Activated CD8-positive, alpha-beta T cell treated with anti-CD3 and anti-CD28 coated beads, Interleukin-2, amount 10 ng/mL, durations not matched to agents 7 days and 5 days (primary cell): ENCODE measurements at regions not wholly inside any gene's neighbourhood (a gene's known extent, or its start where the extent isn't known, plus 50 kb on each side); places are given as distances from the start of the nearest gene placed in this dataset.
"Not testable (repeated sequence)": the region's sequence is repeated elsewhere in the genome, so short reads cannot be mapped to it uniquely, and the experiment has no call there.

ENCODE experiments used
- ATAC-seq: fragments of 150-1000 bp; cut with Tn5 transposase; one replicate; pipeline ENCODE4 v1.10.0; 2021; ENCODE audit warnings: moderate library complexity
- CTCF ChIA-PET: fragments of 350-600 bp; sonication (Branson Sonifier 250); formaldehyde crosslinking; loops from one replicate; lab custom pipeline; 2021; ENCODE audit warnings: antibody characterized with exemption; lab: Charles Lee
- POLR2A ChIA-PET: fragments of 350-600 bp; sonication (Branson Sonifier 250); formaldehyde crosslinking; loops from one replicate; lab custom pipeline; 2021; ENCODE audit warnings: antibody characterized with exemption; lab: Charles Lee
- DNase-seq: peaks from one replicate; pipeline ENCODE4 v3.0.0-alpha.2; 2020
- H3K27ac Mint-ChIP-seq: one replicate; pipeline ENCODE4 v1.8.0; 2021; ENCODE audit warnings: mild to moderate bottlenecking, mixed read lengths
- H3K27me3 Mint-ChIP-seq: one replicate; pipeline ENCODE4 v1.8.0; 2021; ENCODE audit warnings: low read depth, mixed read lengths
- H3K36me3 Mint-ChIP-seq: one replicate; pipeline ENCODE4 v1.8.0; 2021; ENCODE audit warnings: low read depth, mixed read lengths
- H3K4me1 Mint-ChIP-seq: one replicate; pipeline ENCODE4 v1.8.0; 2021; ENCODE audit warnings: low read depth, mixed read lengths
- H3K4me3 Mint-ChIP-seq: one replicate; pipeline ENCODE4 v1.8.0; 2021; ENCODE audit warnings: mild to moderate bottlenecking, mixed read lengths
- H3K9me3 Mint-ChIP-seq: one replicate; pipeline ENCODE4 v1.8.0; 2022; ENCODE audit warnings: mixed read lengths; ENCODE audit not compliant: insufficient read depth

DNA sequence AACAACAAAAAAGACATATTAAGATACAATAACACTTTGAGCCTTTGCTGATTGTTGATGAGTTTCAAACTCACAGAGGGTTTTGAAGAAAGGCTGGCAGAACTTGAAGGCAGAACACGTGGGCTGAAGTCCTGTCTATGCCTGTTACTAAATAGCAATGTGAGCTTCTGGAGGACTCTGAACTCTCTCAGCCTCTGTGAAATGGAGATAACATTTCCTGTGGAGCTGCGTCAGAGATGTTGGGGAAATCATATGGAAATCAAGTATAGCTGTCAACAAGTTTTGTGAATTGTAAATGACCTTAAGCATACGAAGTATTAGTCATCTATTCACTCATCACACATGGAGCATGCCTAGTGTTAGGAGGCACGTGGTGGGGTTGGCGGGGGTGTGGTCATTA is 229.4 kb upstream of the VKORC1L1 start:
- CTCF ChIA-PET, H3K36me3 Mint-ChIP-seq, POLR2A ChIA-PET, H3K4me3 Mint-ChIP-seq, H3K9me3 Mint-ChIP-seq, H3K27me3 Mint-ChIP-seq, H3K4me1 Mint-ChIP-seq, ATAC-seq, H3K27ac Mint-ChIP-seq, DNase-seq: not testable (repeated sequence)

DNA sequence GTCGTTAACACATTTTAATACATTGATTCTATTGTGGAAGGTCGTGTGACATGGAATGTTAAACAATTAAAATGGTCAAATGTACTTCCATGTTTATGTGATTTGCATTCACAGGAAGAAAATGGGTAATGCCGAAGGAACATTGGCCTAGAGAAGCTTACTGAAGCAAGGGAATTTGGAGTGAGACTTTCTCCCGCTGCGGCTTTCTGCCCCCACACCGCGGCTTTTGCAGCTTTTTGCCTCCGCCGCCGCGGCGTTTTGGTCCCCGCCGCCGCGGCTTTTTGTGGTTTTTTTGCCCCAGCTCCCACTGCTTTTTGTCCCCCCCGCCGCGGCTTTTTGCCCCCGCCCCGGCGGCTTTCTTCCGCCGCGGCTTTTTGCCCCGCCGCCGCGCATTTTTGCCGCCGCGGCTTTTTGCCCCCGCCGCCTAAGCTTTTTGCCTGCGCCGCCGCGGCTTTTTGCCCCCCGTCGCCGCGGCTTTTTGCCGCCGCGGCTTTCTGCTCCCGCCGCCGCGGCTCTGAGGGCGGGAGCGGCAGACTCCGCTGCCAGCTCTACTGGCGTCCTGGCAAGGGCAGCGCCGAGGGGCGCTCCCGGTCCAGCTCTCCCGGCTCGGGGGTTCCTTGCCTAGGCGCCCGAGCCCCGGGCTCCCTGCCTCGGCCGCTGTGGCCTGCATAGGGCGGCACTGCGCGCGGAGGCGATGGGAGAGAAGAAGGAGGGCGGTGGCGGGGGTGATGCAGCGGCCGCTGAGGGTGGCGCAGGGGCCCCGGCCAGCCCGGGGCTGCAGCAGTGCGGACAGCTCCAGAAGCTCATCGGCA is 225.5 kb upstream of the VKORC1L1 start:
- POLR2A ChIA-PET, CTCF ChIA-PET, H3K36me3 Mint-ChIP-seq, H3K27me3 Mint-ChIP-seq, ATAC-seq, H3K4me3 Mint-ChIP-seq, H3K27ac Mint-ChIP-seq, H3K9me3 Mint-ChIP-seq, DNase-seq, H3K4me1 Mint-ChIP-seq: not testable (repeated sequence)

DNA sequence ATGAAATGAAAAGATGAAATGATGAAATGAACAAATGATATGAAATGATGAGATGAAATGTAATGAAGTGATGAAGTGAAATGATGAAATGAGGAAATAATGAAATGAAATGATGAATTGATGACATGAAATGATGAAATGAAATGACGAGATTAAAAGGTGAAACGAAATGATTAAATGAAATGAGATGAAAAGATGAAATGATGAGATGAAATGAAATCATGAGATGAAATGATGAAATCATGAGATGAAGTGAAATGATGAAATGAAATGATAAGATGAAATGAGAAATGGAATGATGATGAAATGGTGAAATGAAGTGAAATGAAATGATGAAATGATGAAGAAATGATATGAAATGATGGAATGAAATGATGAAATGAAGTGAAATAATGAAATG is 221.7 kb upstream of the VKORC1L1 start:
- H3K27ac Mint-ChIP-seq, H3K36me3 Mint-ChIP-seq, CTCF ChIA-PET, H3K27me3 Mint-ChIP-seq, H3K4me1 Mint-ChIP-seq, POLR2A ChIA-PET, DNase-seq, H3K9me3 Mint-ChIP-seq, H3K4me3 Mint-ChIP-seq, ATAC-seq: not testable (repeated sequence)

DNA sequence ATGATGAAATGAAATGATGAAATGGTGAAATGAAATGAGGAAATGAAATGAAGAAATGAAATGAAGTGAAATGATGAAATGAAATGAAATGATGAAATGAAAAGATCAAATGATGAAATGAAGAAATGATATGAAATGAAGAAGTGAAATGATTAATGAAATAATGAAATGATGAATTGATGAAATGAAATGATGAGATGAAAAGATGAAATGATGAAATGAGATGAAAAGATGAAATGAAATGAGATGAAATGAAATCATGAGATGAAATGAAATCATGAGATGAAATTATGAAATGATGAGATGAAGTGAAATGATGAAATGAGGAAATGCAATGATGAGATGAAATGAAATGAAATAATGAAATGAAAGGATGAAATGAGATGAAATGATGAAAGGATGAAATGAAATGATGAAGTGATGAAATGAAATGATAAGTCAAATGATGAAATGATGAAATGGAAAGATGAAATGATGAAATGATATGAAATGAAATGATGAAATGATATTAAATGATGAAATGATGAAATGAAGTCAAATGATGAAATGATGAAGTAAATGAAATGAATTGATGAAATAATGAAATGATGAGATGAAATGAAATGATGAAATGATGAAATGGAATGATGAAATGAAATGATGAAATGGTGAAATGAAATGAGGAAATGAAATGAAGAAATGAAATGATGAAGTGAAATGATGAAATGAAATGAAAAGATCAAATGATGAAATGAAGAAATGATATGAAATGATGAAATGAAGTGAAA is 220.9 kb upstream of the VKORC1L1 start:
- POLR2A ChIA-PET: not testable (repeated sequence)
- H3K27ac Mint-ChIP-seq: peak overlapping the region; percentile 15

DNA sequence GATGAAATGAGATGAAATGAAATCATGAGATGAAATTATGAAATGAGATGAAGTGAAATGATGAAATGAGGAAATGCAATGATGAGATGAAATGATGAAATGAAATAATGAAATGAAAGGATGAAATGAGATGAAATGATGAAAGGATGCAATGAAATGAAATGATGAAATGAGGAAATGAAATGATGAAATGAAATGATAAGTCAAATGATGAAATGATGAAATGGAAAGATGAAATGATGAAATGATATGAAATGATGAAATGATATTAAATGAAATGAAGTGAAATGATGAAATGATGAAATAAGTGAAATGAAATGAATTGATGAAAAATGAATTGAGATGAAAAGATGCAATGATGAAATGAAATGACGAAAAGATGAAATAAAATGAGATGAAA is 220.2 kb upstream of the VKORC1L1 start:
- not testable (repeated sequence) for H3K4me1 Mint-ChIP-seq, H3K36me3 Mint-ChIP-seq

More for the DNA sequence above, 220.9 kb upstream of the VKORC1L1 start:
- H3K4me1 Mint-ChIP-seq, DNase-seq, ATAC-seq, H3K9me3 Mint-ChIP-seq, H3K27me3 Mint-ChIP-seq, CTCF ChIA-PET, H3K36me3 Mint-ChIP-seq, H3K4me3 Mint-ChIP-seq: not testable (repeated sequence)

GRCh38 chr7:65656494-65657188 is 216.2 kb upstream of the VKORC1L1 start:
- H3K4me1 Mint-ChIP-seq, DNase-seq: not testable (repeated sequence)

More for the DNA sequence above, 220.2 kb upstream of the VKORC1L1 start:
- H3K27me3 Mint-ChIP-seq, CTCF ChIA-PET, H3K9me3 Mint-ChIP-seq, H3K4me3 Mint-ChIP-seq, H3K27ac Mint-ChIP-seq, DNase-seq, ATAC-seq, POLR2A ChIA-PET: not testable (repeated sequence)

GRCh38 chr7:65683362-65683761 is 189.5 kb upstream of the VKORC1L1 start:
- H3K36me3 Mint-ChIP-seq, POLR2A ChIA-PET, H3K27ac Mint-ChIP-seq: not testable (repeated sequence)

More at GRCh38 chr7:65656494-65657188, 216.2 kb upstream of the VKORC1L1 start:
- H3K27me3 Mint-ChIP-seq, H3K27ac Mint-ChIP-seq, H3K9me3 Mint-ChIP-seq, H3K4me3 Mint-ChIP-seq, POLR2A ChIA-PET, CTCF ChIA-PET, ATAC-seq, H3K36me3 Mint-ChIP-seq: not testable (repeated sequence)

DNA sequence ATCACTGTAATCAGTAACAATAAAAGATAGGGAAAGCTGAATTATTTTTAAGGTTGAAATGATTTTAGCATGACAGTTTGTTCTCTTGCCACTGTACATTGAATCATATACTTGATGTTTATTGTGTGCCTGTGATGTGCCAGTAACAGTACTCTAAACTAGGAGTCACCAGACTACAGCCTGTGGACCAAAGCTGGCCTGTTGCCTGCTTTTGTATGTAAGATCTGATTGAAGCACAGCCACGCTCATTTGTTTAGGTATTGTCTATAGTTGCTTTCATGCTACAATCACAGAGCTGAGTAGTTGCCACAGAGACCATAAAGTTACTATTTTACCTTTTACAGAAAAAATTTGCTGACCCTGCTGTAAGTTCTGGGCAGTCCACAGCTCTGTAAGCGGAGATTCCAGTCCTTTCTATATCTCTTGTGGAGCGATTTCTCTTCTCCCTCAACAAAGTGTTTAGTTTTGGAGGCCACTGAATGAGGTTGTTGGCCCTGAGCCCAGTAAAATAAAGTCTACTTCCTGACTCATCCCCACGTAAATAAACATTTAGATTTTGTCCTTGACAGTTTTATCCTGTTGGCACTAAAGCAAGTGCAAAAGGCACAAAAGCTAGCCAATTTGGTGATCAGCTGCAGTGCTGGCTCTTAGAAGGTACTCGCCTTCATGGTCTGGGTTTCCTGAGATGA is 173.7 kb upstream of the VKORC1L1 start:
- POLR2A ChIA-PET, CTCF ChIA-PET, H3K27me3 Mint-ChIP-seq, H3K27ac Mint-ChIP-seq, H3K36me3 Mint-ChIP-seq, H3K4me1 Mint-ChIP-seq, H3K9me3 Mint-ChIP-seq, H3K4me3 Mint-ChIP-seq, ATAC-seq, DNase-seq: not testable (repeated sequence)

More at GRCh38 chr7:65683362-65683761, 189.5 kb upstream of the VKORC1L1 start:
- ATAC-seq, H3K9me3 Mint-ChIP-seq, DNase-seq, H3K4me3 Mint-ChIP-seq, H3K27me3 Mint-ChIP-seq, H3K4me1 Mint-ChIP-seq, CTCF ChIA-PET: not testable (repeated sequence)

DNA sequence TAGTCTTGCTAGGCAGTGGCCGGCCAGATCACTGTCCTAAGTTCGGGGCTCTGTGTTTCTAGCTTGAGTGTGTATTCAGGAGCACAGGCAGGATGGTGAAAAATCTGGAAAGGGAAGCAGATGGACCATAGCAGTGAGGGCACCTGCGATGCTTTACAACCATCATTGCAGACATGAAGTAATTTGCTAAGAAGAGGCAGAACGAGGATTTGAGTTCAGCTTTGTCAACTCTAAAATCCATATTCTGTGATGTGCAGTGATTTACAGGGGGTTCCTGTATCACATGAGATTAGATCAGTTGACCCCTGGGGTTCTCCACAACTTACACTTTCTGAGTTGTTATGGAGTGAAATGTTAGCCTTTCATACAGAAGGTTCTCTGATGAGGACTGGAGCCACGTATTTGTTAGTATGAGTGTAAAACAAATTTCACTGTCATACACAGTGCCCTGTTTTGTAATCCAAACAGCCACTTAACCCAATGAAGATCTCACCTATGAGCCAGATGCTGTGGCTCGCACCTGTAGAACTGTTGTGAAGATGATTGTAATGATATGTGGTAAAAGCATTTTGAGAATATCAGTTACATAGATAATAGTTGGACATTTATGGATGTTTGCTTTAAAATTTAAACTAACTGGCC is 173.0 kb upstream of the VKORC1L1 start:
- H3K4me1 Mint-ChIP-seq, H3K27me3 Mint-ChIP-seq, H3K36me3 Mint-ChIP-seq, POLR2A ChIA-PET, CTCF ChIA-PET, H3K4me3 Mint-ChIP-seq, H3K27ac Mint-ChIP-seq, ATAC-seq, DNase-seq, H3K9me3 Mint-ChIP-seq: not testable (repeated sequence)

DNA sequence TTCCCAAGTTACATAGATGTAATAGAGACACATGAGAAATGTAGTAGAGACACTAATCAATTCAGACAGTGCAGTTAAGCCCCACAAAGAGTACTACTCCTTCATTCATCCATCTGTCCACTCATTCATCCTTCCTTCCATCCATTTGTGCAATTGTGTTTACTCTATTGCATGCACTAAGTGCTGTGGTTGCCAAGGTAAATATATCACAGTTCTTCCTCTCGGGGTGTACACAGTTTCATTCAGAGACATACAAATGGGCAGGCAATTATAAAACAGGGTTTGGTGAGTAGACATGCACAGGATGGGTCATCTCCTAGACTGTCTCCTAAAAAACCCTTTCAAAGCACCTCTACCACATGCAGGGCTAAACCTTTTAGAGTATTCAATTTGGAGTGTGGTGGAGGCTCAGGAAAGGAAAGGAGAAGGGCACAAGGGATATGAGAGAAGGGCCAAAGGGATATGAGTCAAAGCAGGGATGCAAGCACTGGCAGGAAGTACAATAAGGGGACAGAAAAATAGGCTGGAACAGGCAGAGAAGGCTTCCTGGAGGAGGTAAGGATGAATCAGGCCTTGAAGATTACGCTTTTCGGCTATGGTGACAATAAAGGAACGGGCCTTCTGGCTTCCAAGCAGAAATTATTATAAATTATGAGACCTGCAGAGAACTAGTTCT is 153.6 kb upstream of the VKORC1L1 start:
- H3K27ac Mint-ChIP-seq, H3K4me1 Mint-ChIP-seq, H3K27me3 Mint-ChIP-seq, H3K9me3 Mint-ChIP-seq, H3K36me3 Mint-ChIP-seq, H3K4me3 Mint-ChIP-seq, ATAC-seq, CTCF ChIA-PET, DNase-seq, POLR2A ChIA-PET: not testable (repeated sequence)

GRCh38 chr7:65722361-65722792 is 150.5 kb upstream of the VKORC1L1 start:
- Mint-ChIP-seq H3K27ac (no peak overlapping the region), H3K4me3 (no peak overlapping the region), H3K36me3 (peaks cover 3% of the 10 kb centered on the region), H3K4me1 (peaks cover 4% of the 10 kb centered on the region), H3K27me3 (no peaks in the 10 kb centered on the region), H3K9me3 (no peaks in the 10 kb centered on the region)
- ChIA-PET POLR2A (no interaction called here), CTCF (interaction anchor here (1.0 to 1.1 kb wide), 2 partner anchors 116 to 118 kb away, joined by 4 to 13 read pairs; no protein-coding TSS in a partner anchor)
- ATAC-seq: peak; percentile 63
- peak; percentile 82 for DNase-seq
